AG09319 (cell line): ENCODE measurements at regions not wholly inside any gene's neighbourhood (a gene's known extent, or its start where the extent isn't known, plus 50 kb on each side); places are given as distances from the start of the nearest gene placed in this dataset.
"Not testable (repeated sequence)": the region's sequence is repeated elsewhere in the genome, so short reads cannot be mapped to it uniquely, and the experiment has no call there.

Experiments
- DNase-seq: peaks from one replicate; pipeline ENCODE4 v3.0.0-alpha.2; 2010; ENCODE audit warnings: low read depth; ENCODE audit errors: extremely low read depth
- TF ChIP-seq, protein P1 (sequence below): IDR thresholded peaks from 2 replicates; pipeline ENCODE4 v1.5.1; 2011; ENCODE audit warnings: low read depth, mild to moderate bottlenecking, inconsistent platforms, low read length, moderate library complexity

DNA sequence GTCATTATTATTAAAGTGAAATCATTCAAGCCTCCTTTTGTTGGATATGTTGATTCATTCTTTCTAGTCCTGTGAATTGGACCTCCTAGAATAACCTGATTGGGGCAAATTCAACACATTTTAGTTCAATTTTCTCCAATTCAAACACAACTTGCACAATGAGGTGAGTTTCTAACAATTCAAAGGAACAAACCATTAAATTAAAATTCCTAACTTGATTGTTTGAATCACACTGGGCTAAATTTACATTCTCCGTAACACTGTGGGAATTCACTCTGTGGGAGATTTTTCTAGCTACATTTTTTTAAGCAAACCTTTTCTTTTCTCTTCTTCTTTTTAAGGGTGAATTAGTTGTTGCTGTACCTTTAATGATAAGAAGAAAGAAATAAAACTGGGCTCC, 68.3 kb upstream of the CABCOCO1 start:
- TF ChIP-seq, protein P1, sequence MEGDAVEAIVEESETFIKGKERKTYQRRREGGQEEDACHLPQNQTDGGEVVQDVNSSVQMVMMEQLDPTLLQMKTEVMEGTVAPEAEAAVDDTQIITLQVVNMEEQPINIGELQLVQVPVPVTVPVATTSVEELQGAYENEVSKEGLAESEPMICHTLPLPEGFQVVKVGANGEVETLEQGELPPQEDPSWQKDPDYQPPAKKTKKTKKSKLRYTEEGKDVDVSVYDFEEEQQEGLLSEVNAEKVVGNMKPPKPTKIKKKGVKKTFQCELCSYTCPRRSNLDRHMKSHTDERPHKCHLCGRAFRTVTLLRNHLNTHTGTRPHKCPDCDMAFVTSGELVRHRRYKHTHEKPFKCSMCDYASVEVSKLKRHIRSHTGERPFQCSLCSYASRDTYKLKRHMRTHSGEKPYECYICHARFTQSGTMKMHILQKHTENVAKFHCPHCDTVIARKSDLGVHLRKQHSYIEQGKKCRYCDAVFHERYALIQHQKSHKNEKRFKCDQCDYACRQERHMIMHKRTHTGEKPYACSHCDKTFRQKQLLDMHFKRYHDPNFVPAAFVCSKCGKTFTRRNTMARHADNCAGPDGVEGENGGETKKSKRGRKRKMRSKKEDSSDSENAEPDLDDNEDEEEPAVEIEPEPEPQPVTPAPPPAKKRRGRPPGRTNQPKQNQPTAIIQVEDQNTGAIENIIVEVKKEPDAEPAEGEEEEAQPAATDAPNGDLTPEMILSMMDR, result no peak
- no peak for DNase-seq

DNA sequence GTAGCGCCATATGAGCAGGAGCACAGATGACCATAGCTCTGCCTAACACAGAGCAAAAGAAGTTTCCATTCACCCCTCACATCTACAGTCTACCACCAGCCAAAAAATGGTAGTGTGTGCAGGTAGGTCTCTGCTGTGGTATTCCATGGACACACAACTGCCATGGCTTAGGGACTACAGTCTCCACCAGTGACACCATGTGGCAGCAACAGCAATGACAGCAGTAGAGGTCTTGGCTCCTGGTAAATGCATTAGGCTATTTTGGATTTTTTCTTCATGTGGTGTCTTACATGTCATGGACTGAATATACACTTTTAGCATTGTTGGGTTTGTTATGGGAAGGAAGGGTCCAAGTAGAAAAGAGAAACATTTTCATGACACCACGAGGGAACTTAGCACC, 70.1 kb upstream of the CABCOCO1 start:
- TF ChIP-seq, protein P1, result no peak; the same call in 1 of the 2 replicates
- DNase-seq, result no peak

DNA sequence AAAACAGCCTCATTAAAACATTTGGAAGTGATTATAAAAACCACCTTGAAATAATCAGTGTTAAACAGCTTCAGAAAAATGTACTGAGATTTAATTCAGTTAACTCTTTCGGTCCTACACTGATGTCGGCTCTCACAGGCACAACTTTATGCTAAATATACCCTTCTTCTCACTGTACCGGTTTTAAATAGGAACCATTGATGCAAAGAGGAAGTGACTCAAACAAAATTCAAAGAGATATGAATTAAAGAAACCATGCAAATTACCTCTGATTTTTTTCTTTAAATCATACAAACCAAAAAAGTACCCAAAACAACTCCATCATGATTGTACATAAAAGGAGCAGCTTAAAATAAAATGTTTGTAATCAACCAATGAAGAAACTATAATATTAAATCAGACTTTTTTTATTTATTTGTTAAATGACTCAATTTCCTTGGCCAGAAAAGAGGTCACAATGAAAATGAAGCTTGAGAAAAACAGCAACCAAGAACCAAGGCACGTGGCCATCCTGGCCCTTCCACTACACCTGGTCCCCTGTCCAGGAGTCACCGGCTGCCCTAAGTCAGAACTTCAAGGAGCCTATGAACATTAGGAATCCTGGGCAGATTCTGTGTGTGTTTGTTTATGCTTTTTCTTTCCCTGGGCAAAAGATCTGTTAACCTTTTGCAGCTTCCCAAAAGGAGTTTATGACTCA, 73.0 kb upstream of the CABCOCO1 start:
- no peak for DNase-seq
- TF ChIP-seq, protein P1, result no peak

DNA sequence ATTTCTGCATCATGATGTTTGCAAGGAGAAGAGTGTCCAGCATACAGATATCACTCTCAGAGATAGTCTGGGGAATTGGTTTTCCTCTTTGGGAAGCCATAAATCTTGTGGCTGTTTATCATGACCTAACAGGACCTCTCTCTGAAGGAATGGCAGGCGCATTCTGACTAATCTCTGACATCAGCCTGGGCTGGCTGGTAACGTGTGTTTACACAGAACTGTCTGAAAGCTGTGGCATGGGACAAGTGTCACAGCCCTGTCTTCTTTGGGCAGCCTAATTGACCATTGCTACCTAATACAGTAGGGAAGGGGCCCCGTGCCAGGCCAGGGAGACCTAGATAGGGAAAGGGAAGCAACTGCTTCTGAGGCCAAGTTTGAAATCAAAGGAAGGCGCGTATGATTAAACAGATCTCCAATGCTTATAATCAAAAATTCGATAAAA, 73.9 kb upstream of the CABCOCO1 start:
- no peak for DNase-seq
- TF ChIP-seq, protein P1, result no peak

DNA sequence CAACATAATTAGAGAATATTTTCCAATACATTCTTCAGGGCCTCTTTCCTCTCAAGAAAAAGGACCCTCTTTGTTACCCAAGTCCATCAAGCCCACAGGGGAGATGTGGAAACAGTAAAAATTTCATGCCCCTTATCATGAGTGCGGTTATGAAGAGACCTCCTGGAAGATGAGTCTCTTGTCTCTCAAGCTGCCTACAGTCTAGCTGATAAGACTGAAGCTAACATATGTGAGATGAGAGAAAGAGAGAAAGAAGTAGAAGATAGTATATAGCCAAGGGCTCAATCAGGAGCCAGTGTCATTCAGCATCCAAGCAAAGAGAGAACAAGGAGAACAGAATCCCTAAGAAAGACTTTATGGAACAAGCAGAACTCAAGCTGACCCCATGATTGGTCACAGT, 75.9 kb upstream of the CABCOCO1 start:
- TF ChIP-seq, protein P1, result no peak
- DNase-seq, result no peak

DNA sequence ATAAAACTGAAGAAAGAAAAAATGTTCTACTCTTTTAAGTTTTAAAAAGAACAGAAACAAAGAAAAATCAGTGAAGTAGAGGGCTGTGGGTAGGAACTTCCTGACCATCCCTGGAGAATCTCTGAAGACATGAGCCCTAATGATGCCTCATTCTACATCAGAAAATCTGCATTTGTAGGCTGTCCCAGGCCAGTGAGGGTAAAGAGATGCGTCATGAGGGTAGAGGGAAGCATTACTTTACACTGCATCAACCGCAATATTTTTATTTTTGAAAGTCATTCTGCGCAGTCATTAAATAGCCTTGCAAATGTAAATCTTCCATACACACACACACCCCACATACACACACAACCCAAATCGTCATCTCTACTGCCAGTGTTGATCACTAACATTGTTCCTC, 82.1 kb upstream of the CABCOCO1 start:
- DNase-seq, result no peak
- TF ChIP-seq, protein P1, result no peak

DNA sequence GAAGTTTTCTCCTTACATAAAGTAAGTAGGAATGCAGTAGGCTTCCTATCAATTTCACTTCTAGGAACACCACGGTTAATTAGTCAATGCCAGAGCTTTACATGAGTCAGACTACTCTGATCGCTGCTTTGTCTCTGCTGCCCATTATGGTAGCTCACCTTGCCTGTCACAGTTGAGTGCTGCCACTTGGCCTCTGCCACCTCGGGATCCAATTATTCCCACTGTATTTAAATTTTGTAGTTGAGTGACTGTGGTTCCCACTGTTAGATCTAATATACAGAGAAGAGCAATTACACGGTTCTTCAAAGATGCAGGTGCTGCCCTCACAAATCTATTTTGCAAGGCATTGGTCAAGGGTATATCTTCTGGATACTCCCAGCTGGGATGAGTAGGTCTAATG, 92.5 kb upstream of the CABCOCO1 start:
- DNase-seq, result not testable (repeated sequence)

DNA sequence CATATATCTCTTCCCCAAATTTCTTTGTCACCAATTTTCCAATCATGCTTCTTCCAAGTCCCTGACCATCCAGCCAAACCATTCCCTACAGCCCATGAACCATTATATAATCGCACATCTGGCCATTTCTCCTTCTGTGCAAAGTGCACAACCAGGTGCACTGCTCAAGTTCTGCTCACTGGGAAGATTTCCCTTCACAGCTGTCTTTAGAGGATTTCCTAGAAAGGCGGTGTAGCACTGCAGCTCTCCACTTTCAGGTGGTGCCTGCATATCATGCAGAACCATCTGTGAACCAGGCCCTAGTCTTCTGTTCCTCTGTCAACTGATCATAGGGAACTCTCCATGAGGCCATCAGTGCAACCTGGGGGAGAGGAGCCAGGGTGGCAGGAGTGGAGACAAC, 95.0 kb upstream of the CABCOCO1 start:
- no peak for DNase-seq
- TF ChIP-seq, protein P1, result no peak
